NT2/D1 (cell line): ENCODE measurements at regions not wholly inside any gene's neighbourhood (a gene's known extent, or its start where the extent isn't known, plus 50 kb on each side); places are given as distances from the start of the nearest gene placed in this dataset.

ENCODE experiments used
- SUZ12 ChIP-seq: IDR thresholded peaks from 2 replicates; pipeline ENCODE4 v1.6.1; 2011; ENCODE audit not compliant: insufficient read length, insufficient read depth; ENCODE audit errors: extremely low read depth
- YY1 ChIP-seq: IDR thresholded peaks from 2 replicates; pipeline ENCODE4 v1.6.1; 2011; ENCODE audit not compliant: insufficient read length, insufficient read depth
- ZNF274 ChIP-seq: IDR thresholded peaks from 2 replicates; pipeline ENCODE4 v1.6.1; 2011; ENCODE audit warnings: mild to moderate bottlenecking, low read depth, low read length

- TF ChIP-seq SUZ12 (no peak), YY1 (no peak), ZNF274 (no peak)
Observed at GRCh38 chr5:159826351-159827214, 89.7 kb upstream of the ADRA1B start.
